ENCODE measurements at regions not wholly inside any gene's neighbourhood (a gene's known extent, or its start where the extent isn't known, plus 50 kb on each side); places are given as distances from the start of the nearest gene placed in this dataset.

DNA sequence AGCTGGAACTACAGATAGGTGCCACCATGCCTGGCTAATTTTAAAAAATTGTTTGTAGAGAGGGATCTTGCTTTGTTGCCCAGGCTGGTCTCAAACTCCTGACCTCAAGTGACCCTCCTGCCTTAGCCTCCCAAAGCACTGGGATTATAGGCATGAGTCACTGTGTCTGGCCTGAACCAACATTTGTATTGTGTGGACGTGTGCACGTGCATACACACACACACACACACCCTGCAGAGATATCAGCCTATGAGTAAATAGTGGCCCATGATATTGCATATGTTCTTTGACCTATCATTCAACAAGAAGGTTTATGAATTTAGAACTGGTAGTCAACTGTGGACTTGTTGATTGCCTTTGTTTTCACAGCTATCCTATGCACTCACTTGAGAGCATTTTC is 161.6 kb downstream of the BAMBI start:
- Histone ChIP-seq H3K27ac (ENCODE audit: low read depth) (no peak overlapping the region), H4K20me1 (replicated peaks; ENCODE audit: insufficient read depth) (no peaks in the 10 kb centered on the region), H3K4me3 (no peak overlapping the region), H3K79me2 (replicated peaks; ENCODE audit: insufficient read depth) (no peaks in the 10 kb centered on the region), H2AFZ (no peak overlapping the region), H3K36me3 (ENCODE audit: insufficient read depth) (no peaks in the 10 kb centered on the region), H3K9me2 (ENCODE audit: insufficient read depth) (no peaks in the 10 kb centered on the region), H3K4me2 (no peak overlapping the region), H3F3A (replicated peaks; ENCODE audit: low read depth) (no peaks in the 10 kb centered on the region), H3K27me3 (ENCODE audit: insufficient read depth) (no peaks in the 10 kb centered on the region), H3K4me1 (ENCODE audit: insufficient read depth) (no peaks in the 10 kb centered on the region)
- DNase-seq (ENCODE audit: low spot score) (no peak), ATAC-seq (no peak)
- Mint-ChIP-seq H3K36me3 (ENCODE audit: low read depth) (no peaks in the 10 kb centered on the region), H3K27me3 (ENCODE audit: insufficient read depth, low read depth, poor library complexity) (peaks cover 4% of the 10 kb centered on the region), H3K4me3 (no peak overlapping the region), H3K27ac (no peak overlapping the region), H3K9me3 (no peaks in the 10 kb centered on the region), H3K4me1 (no peaks in the 10 kb centered on the region)
- TF ChIP-seq ZNF114 (CRISPR knock-in tag; IDR thresholded peaks at IDR 0.05) (no peak), CREB1 (CRISPR knock-in tag; IDR thresholded peaks at IDR 0.05; ENCODE audit: low read depth) (no peak), JUNB (IDR thresholded peaks at IDR 0.05; ENCODE audit: unreplicated experiment) (no peak), STAT1 (IDR thresholded peaks at IDR 0.05; ENCODE audit: unreplicated experiment) (no peak), EZH2phosphoT487 (IDR thresholded peaks at IDR 0.05; ENCODE audit: unreplicated experiment) (no peak), EZH2 (IDR thresholded peaks at IDR 0.05; ENCODE audit: low read depth, unreplicated experiment) (no peak), ZNF331 (CRISPR knock-in tag; IDR thresholded peaks at IDR 0.05; ENCODE audit: low read depth) (no peak), NANOG (IDR thresholded peaks at IDR 0.05; ENCODE audit: borderline replicate concordance) (no peak), POLR2AphosphoS5 (IDR thresholded peaks at IDR 0.05; ENCODE audit: low read depth) (no peak)
- TF ChIP-seq, protein P1, sequence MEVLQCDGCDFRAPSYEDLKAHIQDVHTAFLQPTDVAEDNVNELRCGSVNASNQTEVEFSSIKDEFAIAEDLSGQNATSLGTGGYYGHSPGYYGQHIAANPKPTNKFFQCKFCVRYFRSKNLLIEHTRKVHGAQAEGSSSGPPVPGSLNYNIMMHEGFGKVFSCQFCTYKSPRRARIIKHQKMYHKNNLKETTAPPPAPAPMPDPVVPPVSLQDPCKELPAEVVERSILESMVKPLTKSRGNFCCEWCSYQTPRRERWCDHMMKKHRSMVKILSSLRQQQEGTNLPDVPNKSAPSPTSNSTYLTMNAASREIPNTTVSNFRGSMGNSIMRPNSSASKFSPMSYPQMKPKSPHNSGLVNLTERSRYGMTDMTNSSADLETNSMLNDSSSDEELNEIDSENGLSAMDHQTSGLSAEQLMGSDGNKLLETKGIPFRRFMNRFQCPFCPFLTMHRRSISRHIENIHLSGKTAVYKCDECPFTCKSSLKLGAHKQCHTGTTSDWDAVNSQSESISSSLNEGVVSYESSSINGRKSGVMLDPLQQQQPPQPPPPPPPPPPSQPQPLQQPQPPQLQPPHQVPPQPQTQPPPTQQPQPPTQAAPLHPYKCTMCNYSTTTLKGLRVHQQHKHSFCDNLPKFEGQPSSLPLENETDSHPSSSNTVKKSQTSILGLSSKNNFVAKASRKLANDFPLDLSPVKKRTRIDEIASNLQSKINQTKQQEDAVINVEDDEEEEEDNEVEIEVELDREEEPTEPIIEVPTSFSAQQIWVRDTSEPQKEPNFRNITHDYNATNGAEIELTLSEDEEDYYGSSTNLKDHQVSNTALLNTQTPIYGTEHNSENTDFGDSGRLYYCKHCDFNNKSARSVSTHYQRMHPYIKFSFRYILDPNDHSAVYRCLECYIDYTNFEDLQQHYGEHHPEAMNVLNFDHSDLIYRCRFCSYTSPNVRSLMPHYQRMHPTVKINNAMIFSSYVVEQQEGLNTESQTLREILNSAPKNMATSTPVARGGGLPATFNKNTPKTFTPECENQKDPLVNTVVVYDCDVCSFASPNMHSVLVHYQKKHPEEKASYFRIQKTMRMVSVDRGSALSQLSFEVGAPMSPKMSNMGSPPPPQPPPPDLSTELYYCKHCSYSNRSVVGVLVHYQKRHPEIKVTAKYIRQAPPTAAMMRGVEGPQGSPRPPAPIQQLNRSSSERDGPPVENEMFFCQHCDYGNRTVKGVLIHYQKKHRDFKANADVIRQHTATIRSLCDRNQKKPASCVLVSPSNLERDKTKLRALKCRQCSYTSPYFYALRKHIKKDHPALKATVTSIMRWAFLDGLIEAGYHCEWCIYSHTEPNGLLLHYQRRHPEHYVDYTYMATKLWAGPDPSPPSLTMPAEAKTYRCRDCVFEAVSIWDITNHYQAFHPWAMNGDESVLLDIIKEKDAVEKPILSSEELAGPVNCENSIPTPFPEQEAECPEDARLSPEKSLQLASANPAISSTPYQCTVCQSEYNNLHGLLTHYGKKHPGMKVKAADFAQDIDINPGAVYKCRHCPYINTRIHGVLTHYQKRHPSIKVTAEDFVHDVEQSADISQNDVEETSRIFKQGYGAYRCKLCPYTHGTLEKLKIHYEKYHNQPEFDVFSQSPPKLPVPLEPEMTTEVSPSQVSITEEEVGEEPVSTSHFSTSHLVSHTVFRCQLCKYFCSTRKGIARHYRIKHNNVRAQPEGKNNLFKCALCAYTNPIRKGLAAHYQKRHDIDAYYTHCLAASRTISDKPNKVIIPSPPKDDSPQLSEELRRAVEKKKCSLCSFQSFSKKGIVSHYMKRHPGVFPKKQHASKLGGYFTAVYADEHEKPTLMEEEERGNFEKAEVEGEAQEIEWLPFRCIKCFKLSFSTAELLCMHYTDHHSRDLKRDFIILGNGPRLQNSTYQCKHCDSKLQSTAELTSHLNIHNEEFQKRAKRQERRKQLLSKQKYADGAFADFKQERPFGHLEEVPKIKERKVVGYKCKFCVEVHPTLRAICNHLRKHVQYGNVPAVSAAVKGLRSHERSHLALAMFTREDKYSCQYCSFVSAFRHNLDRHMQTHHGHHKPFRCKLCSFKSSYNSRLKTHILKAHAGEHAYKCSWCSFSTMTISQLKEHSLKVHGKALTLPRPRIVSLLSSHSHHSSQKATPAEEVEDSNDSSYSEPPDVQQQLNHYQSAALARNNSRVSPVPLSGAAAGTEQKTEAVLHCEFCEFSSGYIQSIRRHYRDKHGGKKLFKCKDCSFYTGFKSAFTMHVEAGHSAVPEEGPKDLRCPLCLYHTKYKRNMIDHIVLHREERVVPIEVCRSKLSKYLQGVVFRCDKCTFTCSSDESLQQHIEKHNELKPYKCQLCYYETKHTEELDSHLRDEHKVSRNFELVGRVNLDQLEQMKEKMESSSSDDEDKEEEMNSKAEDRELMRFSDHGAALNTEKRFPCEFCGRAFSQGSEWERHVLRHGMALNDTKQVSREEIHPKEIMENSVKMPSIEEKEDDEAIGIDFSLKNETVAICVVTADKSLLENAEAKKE (CRISPR knock-in tag; IDR thresholded peaks at IDR 0.05) = no peak
- TF ChIP-seq, protein P2, sequence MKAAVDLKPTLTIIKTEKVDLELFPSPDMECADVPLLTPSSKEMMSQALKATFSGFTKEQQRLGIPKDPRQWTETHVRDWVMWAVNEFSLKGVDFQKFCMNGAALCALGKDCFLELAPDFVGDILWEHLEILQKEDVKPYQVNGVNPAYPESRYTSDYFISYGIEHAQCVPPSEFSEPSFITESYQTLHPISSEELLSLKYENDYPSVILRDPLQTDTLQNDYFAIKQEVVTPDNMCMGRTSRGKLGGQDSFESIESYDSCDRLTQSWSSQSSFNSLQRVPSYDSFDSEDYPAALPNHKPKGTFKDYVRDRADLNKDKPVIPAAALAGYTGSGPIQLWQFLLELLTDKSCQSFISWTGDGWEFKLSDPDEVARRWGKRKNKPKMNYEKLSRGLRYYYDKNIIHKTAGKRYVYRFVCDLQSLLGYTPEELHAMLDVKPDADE (IDR thresholded peaks at IDR 0.05) = no peak
- TF ChIP-seq, protein P3, sequence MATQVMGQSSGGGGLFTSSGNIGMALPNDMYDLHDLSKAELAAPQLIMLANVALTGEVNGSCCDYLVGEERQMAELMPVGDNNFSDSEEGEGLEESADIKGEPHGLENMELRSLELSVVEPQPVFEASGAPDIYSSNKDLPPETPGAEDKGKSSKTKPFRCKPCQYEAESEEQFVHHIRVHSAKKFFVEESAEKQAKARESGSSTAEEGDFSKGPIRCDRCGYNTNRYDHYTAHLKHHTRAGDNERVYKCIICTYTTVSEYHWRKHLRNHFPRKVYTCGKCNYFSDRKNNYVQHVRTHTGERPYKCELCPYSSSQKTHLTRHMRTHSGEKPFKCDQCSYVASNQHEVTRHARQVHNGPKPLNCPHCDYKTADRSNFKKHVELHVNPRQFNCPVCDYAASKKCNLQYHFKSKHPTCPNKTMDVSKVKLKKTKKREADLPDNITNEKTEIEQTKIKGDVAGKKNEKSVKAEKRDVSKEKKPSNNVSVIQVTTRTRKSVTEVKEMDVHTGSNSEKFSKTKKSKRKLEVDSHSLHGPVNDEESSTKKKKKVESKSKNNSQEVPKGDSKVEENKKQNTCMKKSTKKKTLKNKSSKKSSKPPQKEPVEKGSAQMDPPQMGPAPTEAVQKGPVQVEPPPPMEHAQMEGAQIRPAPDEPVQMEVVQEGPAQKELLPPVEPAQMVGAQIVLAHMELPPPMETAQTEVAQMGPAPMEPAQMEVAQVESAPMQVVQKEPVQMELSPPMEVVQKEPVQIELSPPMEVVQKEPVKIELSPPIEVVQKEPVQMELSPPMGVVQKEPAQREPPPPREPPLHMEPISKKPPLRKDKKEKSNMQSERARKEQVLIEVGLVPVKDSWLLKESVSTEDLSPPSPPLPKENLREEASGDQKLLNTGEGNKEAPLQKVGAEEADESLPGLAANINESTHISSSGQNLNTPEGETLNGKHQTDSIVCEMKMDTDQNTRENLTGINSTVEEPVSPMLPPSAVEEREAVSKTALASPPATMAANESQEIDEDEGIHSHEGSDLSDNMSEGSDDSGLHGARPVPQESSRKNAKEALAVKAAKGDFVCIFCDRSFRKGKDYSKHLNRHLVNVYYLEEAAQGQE (IDR thresholded peaks at IDR 0.05; ENCODE audit: unreplicated experiment) = no peak
- TF ChIP-seq, protein P4, sequence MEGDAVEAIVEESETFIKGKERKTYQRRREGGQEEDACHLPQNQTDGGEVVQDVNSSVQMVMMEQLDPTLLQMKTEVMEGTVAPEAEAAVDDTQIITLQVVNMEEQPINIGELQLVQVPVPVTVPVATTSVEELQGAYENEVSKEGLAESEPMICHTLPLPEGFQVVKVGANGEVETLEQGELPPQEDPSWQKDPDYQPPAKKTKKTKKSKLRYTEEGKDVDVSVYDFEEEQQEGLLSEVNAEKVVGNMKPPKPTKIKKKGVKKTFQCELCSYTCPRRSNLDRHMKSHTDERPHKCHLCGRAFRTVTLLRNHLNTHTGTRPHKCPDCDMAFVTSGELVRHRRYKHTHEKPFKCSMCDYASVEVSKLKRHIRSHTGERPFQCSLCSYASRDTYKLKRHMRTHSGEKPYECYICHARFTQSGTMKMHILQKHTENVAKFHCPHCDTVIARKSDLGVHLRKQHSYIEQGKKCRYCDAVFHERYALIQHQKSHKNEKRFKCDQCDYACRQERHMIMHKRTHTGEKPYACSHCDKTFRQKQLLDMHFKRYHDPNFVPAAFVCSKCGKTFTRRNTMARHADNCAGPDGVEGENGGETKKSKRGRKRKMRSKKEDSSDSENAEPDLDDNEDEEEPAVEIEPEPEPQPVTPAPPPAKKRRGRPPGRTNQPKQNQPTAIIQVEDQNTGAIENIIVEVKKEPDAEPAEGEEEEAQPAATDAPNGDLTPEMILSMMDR (conservative IDR thresholded peaks at IDR 0.05; ENCODE audit: low read depth in 2 of 2) = no peak

Data from GM23338 (cell line).